Trophoblast cell (in vitro differentiated cells and primary cell): ENCODE measurements at regions not wholly inside any gene's neighbourhood (a gene's known extent, or its start where the extent isn't known, plus 50 kb on each side); places are given as distances from the start of the nearest gene placed in this dataset.

ENCODE experiments used
- DNase-seq, 2 donors: peaks; one replicate each; pipeline ENCODE4 v3.0.0-alpha.2; 2016
- H2AFZ ChIP-seq: 2 replicates; pipeline ENCODE4 v1.6.1; 2013; ENCODE audit warnings: low read length, moderate library complexity, mild to moderate bottlenecking; ENCODE audit not compliant: insufficient read depth, poor library complexity
- H2AK5ac ChIP-seq: 2 replicates; pipeline ENCODE4 v1.6.1; 2013; ENCODE audit warnings: mild to moderate bottlenecking, low read length
- H2BK120ac ChIP-seq: 2 replicates; pipeline ENCODE4 v1.6.1; 2013; ENCODE audit warnings: low read length, mild to moderate bottlenecking, moderate library complexity; ENCODE audit not compliant: insufficient read depth, poor library complexity
- H2BK12ac ChIP-seq: 2 replicates; pipeline ENCODE4 v1.6.1; 2013; ENCODE audit warnings: mild to moderate bottlenecking, low read length, moderate library complexity
- H2BK5ac ChIP-seq: 2 replicates; pipeline ENCODE4 v1.6.1; 2013; ENCODE audit warnings: low read length, low read depth, moderate library complexity, mild to moderate bottlenecking; ENCODE audit not compliant: poor library complexity
- H3K14ac ChIP-seq: 2 replicates; pipeline ENCODE4 v1.6.1; 2013; ENCODE audit warnings: mild to moderate bottlenecking, low read length
- H3K18ac ChIP-seq: 2 replicates; pipeline ENCODE4 v1.6.1; 2013; ENCODE audit warnings: mild to moderate bottlenecking, low read length
- H3K23ac ChIP-seq: 2 replicates; pipeline ENCODE4 v1.6.1; 2013; ENCODE audit warnings: low read length
- H3K27ac ChIP-seq: 2 replicates; pipeline ENCODE4 v1.5.1; 2013; ENCODE audit warnings: low read depth, mild to moderate bottlenecking, inconsistent platforms, low read length, moderate library complexity
- H3K27me3 ChIP-seq: 2 replicates; pipeline ENCODE4 v1.6.1; 2013; ENCODE audit warnings: inconsistent platforms, mild to moderate bottlenecking, low read length, moderate library complexity; ENCODE audit not compliant: insufficient read depth
- H3K36me3 ChIP-seq, 2 experiments: 1 replicate in 1 of 2; 2 replicates in 1 of 2; pipeline ENCODE4 v1.6.1; 2013; ENCODE audit warnings: low read length in 2 of 2, mild to moderate bottlenecking in 2 of 2, moderate library complexity in 1 of 2; ENCODE audit not compliant: insufficient read depth in 2 of 2, control insufficient read depth in 1 of 2
- H3K4ac ChIP-seq: 2 replicates; pipeline ENCODE4 v1.6.1; 2013; ENCODE audit warnings: low read depth, mild to moderate bottlenecking, low read length, moderate library complexity
- H3K4me1 ChIP-seq, 2 experiments: 1 replicate in 1 of 2; 2 replicates in 1 of 2; pipeline ENCODE4 v1.6.1; 2013; ENCODE audit warnings: low read length in 2 of 2, mild to moderate bottlenecking in 2 of 2, moderate library complexity in 1 of 2; ENCODE audit not compliant: insufficient read depth in 2 of 2, control insufficient read depth in 1 of 2
- H3K4me2 ChIP-seq: 2 replicates; pipeline ENCODE4 v1.6.1; 2013; ENCODE audit warnings: inconsistent platforms, mild to moderate bottlenecking, low read length, moderate library complexity
- H3K4me3 ChIP-seq: 2 replicates; pipeline ENCODE4 v1.5.1; 2013; ENCODE audit warnings: mild to moderate bottlenecking, low read depth, low read length, inconsistent platforms
- H3K79me1 ChIP-seq: one replicate; pipeline ENCODE4 v1.6.1; 2013; ENCODE audit warnings: low read length
- H3K79me2 ChIP-seq: 2 replicates; pipeline ENCODE4 v1.6.1; 2013; ENCODE audit warnings: low read length, mild to moderate bottlenecking; ENCODE audit not compliant: control insufficient read depth, insufficient read depth, poor library complexity
- H3K9ac ChIP-seq: 2 replicates; pipeline ENCODE4 v1.6.1; 2013; ENCODE audit warnings: mild to moderate bottlenecking, low read length
- H3K9me3 ChIP-seq: 2 replicates; pipeline ENCODE4 v1.6.1; 2013; ENCODE audit warnings: low read depth, mild to moderate bottlenecking, control low read depth, inconsistent platforms, low read length; ENCODE audit not compliant: insufficient read depth
- H4K12ac ChIP-seq: 2 replicates; pipeline ENCODE4 v1.6.1; 2013; ENCODE audit warnings: low read depth, mild to moderate bottlenecking, low read length, moderate library complexity
- H4K8ac ChIP-seq: 2 replicates; pipeline ENCODE4 v1.6.1; 2013; ENCODE audit warnings: low read depth, mild to moderate bottlenecking, low read length, moderate library complexity
- H4K91ac ChIP-seq: one replicate; pipeline ENCODE4 v1.6.1; 2013; ENCODE audit warnings: low read depth, mild to moderate bottlenecking, low read length, moderate library complexity
- WGBS: extraction: QIAGEN DNeasy Blood & Tissue Kit; methylation state at CpG from one replicate; pipeline ENCODE4 v1.1.7; 2013; ENCODE audit warnings: missing lambda C conversion rate; ENCODE audit not compliant: insufficient read length, insufficient coverage; ENCODE audit errors: extremely low coverage; 5-methylcytosine and 5-hydroxymethylcytosine counted together

GRCh38 chr6:23731609-23732008, 394.4 kb upstream of the NRSN1 start:
- DNase-seq, result no peak
- Histone ChIP-seq H3K4me1 (no peaks in the 10 kb centered on the region), H3K27ac (no peak overlapping the region), H2AK5ac (no peak overlapping the region), H4K8ac (no peak overlapping the region), H4K12ac (no peak overlapping the region), H3K9ac (no peak overlapping the region), H2BK5ac (no peak overlapping the region), H3K4me2 (no peak overlapping the region), H2BK12ac (no peak overlapping the region), H2AFZ (no peak overlapping the region), H2BK120ac (no peak overlapping the region), H3K9me3 (no peaks in the 10 kb centered on the region), H3K23ac (no peak overlapping the region), H4K91ac (no peak overlapping the region), H3K4me3 (no peak overlapping the region), H3K14ac (no peak overlapping the region), H3K18ac (no peak overlapping the region), H3K79me2 (no peaks in the 10 kb centered on the region), H3K4ac (no peak overlapping the region), H3K27me3 (no peaks in the 10 kb centered on the region), H3K36me3 (no peaks in the 10 kb centered on the region), H3K79me1 (no peaks in the 10 kb centered on the region)
- WGBS, result no CpG with 5 or more reads among the region's 4 CpGs

GRCh38 chr6:23732521-23732920, 393.5 kb upstream of the NRSN1 start:
- WGBS, result no CpG with 5 or more reads among the region's 3 CpGs
- H4K91ac ChIP-seq, result no peak overlapping the region
- H2AK5ac ChIP-seq, result no peak overlapping the region

GRCh38 chr6:23735151-23735550, 390.9 kb upstream of the NRSN1 start:
- no peaks in the 10 kb centered on the region for H3K9me3 ChIP-seq
- H2AK5ac ChIP-seq, result no peak overlapping the region
- H3K4me2 ChIP-seq, result no peak overlapping the region
- H3K4me1 ChIP-seq, result no peaks in the 10 kb centered on the region
- no peak overlapping the region for H3K18ac ChIP-seq
- no peak overlapping the region for H3K14ac ChIP-seq
- H3K9ac ChIP-seq, result no peak overlapping the region
- no peak overlapping the region for H4K91ac ChIP-seq
- no peak overlapping the region for H2BK5ac ChIP-seq
- no peak overlapping the region for H4K8ac ChIP-seq
- H3K79me1 ChIP-seq, result no peaks in the 10 kb centered on the region
- H3K79me2 ChIP-seq, result no peaks in the 10 kb centered on the region
- no peak overlapping the region for H3K23ac ChIP-seq
- H2AFZ ChIP-seq, result no peak overlapping the region
- DNase-seq, result no peak
- H3K27me3 ChIP-seq, result no peaks in the 10 kb centered on the region
- no peak overlapping the region for H3K27ac ChIP-seq
- H4K12ac ChIP-seq, result no peak overlapping the region
- H2BK120ac ChIP-seq, result no peak overlapping the region
- no peak overlapping the region for H3K4ac ChIP-seq
- no peak overlapping the region for H2BK12ac ChIP-seq
- no peak overlapping the region for H3K4me3 ChIP-seq
- no peaks in the 10 kb centered on the region for H3K36me3 ChIP-seq
- WGBS, result no CpG with 5 or more reads among the region's 4 CpGs

More at GRCh38 chr6:23732521-23732920, 393.5 kb upstream of the NRSN1 start:
- no peaks in the 10 kb centered on the region for H3K9me3 ChIP-seq
- H3K27me3 ChIP-seq, result no peaks in the 10 kb centered on the region
- no peaks in the 10 kb centered on the region for H3K79me1 ChIP-seq
- no peak overlapping the region for H2BK5ac ChIP-seq
- H3K36me3 ChIP-seq, result no peaks in the 10 kb centered on the region
- DNase-seq, result no peak
- no peak overlapping the region for H4K12ac ChIP-seq
- H3K79me2 ChIP-seq, result no peaks in the 10 kb centered on the region
- H3K18ac ChIP-seq, result no peak overlapping the region
- no peaks in the 10 kb centered on the region for H3K4me1 ChIP-seq
- H2BK120ac ChIP-seq, result no peak overlapping the region
- no peak overlapping the region for H3K27ac ChIP-seq
- H3K4ac ChIP-seq, result no peak overlapping the region
- H4K8ac ChIP-seq, result no peak overlapping the region
- H3K4me3 ChIP-seq, result no peak overlapping the region
- no peak overlapping the region for H2AFZ ChIP-seq
- H3K23ac ChIP-seq, result no peak overlapping the region
- no peak overlapping the region for H3K14ac ChIP-seq
- no peak overlapping the region for H2BK12ac ChIP-seq
- H3K4me2 ChIP-seq, result no peak overlapping the region
- no peak overlapping the region for H3K9ac ChIP-seq

- H3K4ac ChIP-seq, result no peak overlapping the region
- H2AFZ ChIP-seq, result no peak overlapping the region
- no peaks in the 10 kb centered on the region for H3K4me1 ChIP-seq
- WGBS, result no CpG with 5 or more reads among the region's 3 CpGs
- H4K8ac ChIP-seq, result no peak overlapping the region
- no peak overlapping the region for H4K12ac ChIP-seq
- DNase-seq, result no peak
- H3K18ac ChIP-seq, result no peak overlapping the region
- no peaks in the 10 kb centered on the region for H3K79me2 ChIP-seq
- no peaks in the 10 kb centered on the region for H3K36me3 ChIP-seq
- no peak overlapping the region for H3K14ac ChIP-seq
- no peak overlapping the region for H4K91ac ChIP-seq
- H3K9ac ChIP-seq, result no peak overlapping the region
- no peak overlapping the region for H3K4me3 ChIP-seq
- H3K27ac ChIP-seq, result no peak overlapping the region
- no peak overlapping the region for H3K23ac ChIP-seq
- H3K27me3 ChIP-seq, result no peaks in the 10 kb centered on the region
- no peak overlapping the region for H2BK120ac ChIP-seq
- no peaks in the 10 kb centered on the region for H3K9me3 ChIP-seq
- no peak overlapping the region for H2BK5ac ChIP-seq
- no peak overlapping the region for H3K4me2 ChIP-seq
- H3K79me1 ChIP-seq, result no peaks in the 10 kb centered on the region
- no peak overlapping the region for H2AK5ac ChIP-seq
- no peak overlapping the region for H2BK12ac ChIP-seq
Observed at GRCh38 chr6:23736577-23736976, 389.4 kb upstream of the NRSN1 start.
